Right lobe of liver (tissue), 4 donors: ENCODE measurements at regions not wholly inside any gene's neighbourhood (a gene's known extent, or its start where the extent isn't known, plus 50 kb on each side); places are given as distances from the start of the nearest gene placed in this dataset.

Source experiments
- POLR2A ChIP-seq: fragments of 450-650 bp; IDR thresholded peaks from one replicate; pipeline ENCODE4 v1.6.1; 2017; ENCODE audit warnings: antibody characterized with exemption, mild to moderate bottlenecking
- TF ChIP-seq, protein P1 (sequence below), 4 donors: fragments of 200-600 bp in 3 of 4; fragments of 450-650 bp in 1 of 4; IDR thresholded peaks; one replicate each; pipeline versions ENCODE4 v1.5.1 to v1.8.0; 2016 to 2022; ENCODE audit warnings: antibody characterized with exemption in 4 of 4, mild to moderate bottlenecking in 2 of 4
- donor health status: DM: no; HTN: no; CAD: no.
- donor health status: DM: no; HTN: no; CAD: no.
- donor health status: DM: no; HTN: yes; CAD: no.

DNA sequence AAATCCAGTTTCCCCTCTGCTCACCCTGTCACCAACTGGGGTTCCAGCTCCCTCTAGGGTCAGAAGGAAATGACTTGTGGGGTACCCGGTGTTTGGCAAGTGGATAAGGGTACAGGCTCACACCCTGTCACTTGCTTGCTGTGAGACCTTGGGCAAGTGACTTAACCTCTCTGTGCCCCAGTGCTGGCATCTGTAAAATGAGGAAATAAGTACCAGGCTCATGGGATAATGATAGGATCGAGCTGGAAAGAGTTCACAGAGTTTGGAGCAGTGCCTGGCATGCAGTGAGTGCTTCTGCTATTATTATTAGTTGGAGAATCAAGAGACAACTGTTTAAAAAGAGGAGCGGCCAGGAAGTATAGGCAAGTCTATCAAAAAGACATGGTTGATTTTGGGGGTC is 53.7 kb upstream of the DLX4 start:
- TF ChIP-seq, protein P1, sequence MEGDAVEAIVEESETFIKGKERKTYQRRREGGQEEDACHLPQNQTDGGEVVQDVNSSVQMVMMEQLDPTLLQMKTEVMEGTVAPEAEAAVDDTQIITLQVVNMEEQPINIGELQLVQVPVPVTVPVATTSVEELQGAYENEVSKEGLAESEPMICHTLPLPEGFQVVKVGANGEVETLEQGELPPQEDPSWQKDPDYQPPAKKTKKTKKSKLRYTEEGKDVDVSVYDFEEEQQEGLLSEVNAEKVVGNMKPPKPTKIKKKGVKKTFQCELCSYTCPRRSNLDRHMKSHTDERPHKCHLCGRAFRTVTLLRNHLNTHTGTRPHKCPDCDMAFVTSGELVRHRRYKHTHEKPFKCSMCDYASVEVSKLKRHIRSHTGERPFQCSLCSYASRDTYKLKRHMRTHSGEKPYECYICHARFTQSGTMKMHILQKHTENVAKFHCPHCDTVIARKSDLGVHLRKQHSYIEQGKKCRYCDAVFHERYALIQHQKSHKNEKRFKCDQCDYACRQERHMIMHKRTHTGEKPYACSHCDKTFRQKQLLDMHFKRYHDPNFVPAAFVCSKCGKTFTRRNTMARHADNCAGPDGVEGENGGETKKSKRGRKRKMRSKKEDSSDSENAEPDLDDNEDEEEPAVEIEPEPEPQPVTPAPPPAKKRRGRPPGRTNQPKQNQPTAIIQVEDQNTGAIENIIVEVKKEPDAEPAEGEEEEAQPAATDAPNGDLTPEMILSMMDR (IDR thresholded peaks at IDR 0.05): no peak
- TF ChIP-seq POLR2A: no peak
